ENCODE measurements at regions not wholly inside any gene's neighbourhood (a gene's known extent, or its start where the extent isn't known, plus 50 kb on each side); places are given as distances from the start of the nearest gene placed in this dataset.

GRCh38 chr16:65965628-65966027 lies 400.9 kb upstream of the CDH5 start:
- DNase-seq (ENCODE audit: low spot score in 2 of 2) = no peak
- Histone ChIP-seq H3K36me3 (no peaks in the 10 kb centered on the region), H3K27me3 (no peaks in the 10 kb centered on the region), H3K9me3 (no peaks in the 10 kb centered on the region), H3K27ac (no peak overlapping the region), H3K4me1 (no peaks in the 10 kb centered on the region), H3K4me3 (no peak overlapping the region)
- intact Hi-C loops (cut with DNase I; ENCODE audit: low total_unique reads) = no loop called here
- TF ChIP-seq POLR2AphosphoS5 (IDR thresholded peaks at IDR 0.05) (no peak), POLR2A (IDR thresholded peaks at IDR 0.05) (no peak)
- TF ChIP-seq, protein P1, sequence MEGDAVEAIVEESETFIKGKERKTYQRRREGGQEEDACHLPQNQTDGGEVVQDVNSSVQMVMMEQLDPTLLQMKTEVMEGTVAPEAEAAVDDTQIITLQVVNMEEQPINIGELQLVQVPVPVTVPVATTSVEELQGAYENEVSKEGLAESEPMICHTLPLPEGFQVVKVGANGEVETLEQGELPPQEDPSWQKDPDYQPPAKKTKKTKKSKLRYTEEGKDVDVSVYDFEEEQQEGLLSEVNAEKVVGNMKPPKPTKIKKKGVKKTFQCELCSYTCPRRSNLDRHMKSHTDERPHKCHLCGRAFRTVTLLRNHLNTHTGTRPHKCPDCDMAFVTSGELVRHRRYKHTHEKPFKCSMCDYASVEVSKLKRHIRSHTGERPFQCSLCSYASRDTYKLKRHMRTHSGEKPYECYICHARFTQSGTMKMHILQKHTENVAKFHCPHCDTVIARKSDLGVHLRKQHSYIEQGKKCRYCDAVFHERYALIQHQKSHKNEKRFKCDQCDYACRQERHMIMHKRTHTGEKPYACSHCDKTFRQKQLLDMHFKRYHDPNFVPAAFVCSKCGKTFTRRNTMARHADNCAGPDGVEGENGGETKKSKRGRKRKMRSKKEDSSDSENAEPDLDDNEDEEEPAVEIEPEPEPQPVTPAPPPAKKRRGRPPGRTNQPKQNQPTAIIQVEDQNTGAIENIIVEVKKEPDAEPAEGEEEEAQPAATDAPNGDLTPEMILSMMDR (IDR thresholded peaks at IDR 0.05) = no peak

GRCh38 chr16:65964752-65965151 lies 401.7 kb upstream of the CDH5 start:
- Histone ChIP-seq H3K9me3 (no peaks in the 10 kb centered on the region), H3K4me3 (no peak overlapping the region), H3K27ac (no peak overlapping the region), H3K27me3 (no peaks in the 10 kb centered on the region), H3K36me3 (no peaks in the 10 kb centered on the region), H3K4me1 (no peaks in the 10 kb centered on the region)
- DNase-seq (ENCODE audit: low spot score in 2 of 2) = no peak
- TF ChIP-seq POLR2A (IDR thresholded peaks at IDR 0.05) = no peak
- TF ChIP-seq POLR2AphosphoS5 (IDR thresholded peaks at IDR 0.05) = no peak
- TF ChIP-seq, protein P1 (IDR thresholded peaks at IDR 0.05) = no peak
- intact Hi-C loops (cut with DNase I; ENCODE audit: low total_unique reads) = no loop called here

GRCh38 chr16:65961476-65962143 lies 404.9 kb upstream of the CDH5 start:
- Histone ChIP-seq H3K4me3 (no peak overlapping the region), H3K9me3 (no peaks in the 10 kb centered on the region), H3K27ac (no peak overlapping the region), H3K4me1 (no peaks in the 10 kb centered on the region), H3K36me3 (no peaks in the 10 kb centered on the region), H3K27me3 (no peaks in the 10 kb centered on the region)
- TF ChIP-seq, protein P1 (IDR thresholded peaks at IDR 0.05) = no peak
- TF ChIP-seq POLR2A (IDR thresholded peaks at IDR 0.05) (no peak), POLR2AphosphoS5 (IDR thresholded peaks at IDR 0.05) (no peak)
- no peak for DNase-seq (ENCODE audit: low spot score in 2 of 2)
- intact Hi-C loops (cut with DNase I; ENCODE audit: low total_unique reads) = no loop called here

DNA sequence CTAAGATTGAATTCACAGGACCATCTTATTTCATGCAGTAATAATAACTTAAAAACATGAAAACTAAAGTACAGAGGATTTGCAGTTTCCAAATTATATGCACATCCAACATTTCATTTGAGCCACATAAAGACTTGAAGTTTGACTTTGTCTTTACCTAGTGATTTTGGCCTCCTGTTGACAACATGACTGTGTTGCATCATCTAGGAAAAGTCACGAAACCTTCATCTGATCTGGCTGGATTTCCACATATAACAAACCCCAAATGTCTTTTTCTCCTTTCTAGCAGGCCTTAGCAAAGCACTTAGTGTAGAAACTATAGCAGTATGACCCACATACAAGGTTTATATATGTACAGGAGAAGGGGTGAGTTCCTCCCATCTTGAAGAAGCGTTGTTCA lies 406.5 kb upstream of the CDH5 start:
- H3K36me3 ChIP-seq = no peaks in the 10 kb centered on the region
- H3K4me3 ChIP-seq = no peak overlapping the region
- no peaks in the 10 kb centered on the region for H3K4me1 ChIP-seq
- no peak for TF ChIP-seq POLR2AphosphoS5 (IDR thresholded peaks at IDR 0.05)
- no peak for TF ChIP-seq POLR2A (IDR thresholded peaks at IDR 0.05)
- TF ChIP-seq, protein P1 (IDR thresholded peaks at IDR 0.05) = no peak
- intact Hi-C loops (cut with DNase I; ENCODE audit: low total_unique reads) = no loop called here
- H3K27me3 ChIP-seq = no peaks in the 10 kb centered on the region
- H3K27ac ChIP-seq = no peak overlapping the region
- no peaks in the 10 kb centered on the region for H3K9me3 ChIP-seq
- DNase-seq (ENCODE audit: low spot score in 2 of 2) = no peak

- H3K27ac ChIP-seq = no peak overlapping the region
- no peaks in the 10 kb centered on the region for H3K4me1 ChIP-seq
- TF ChIP-seq, protein P1 (IDR thresholded peaks at IDR 0.05) = no peak
- TF ChIP-seq POLR2A (IDR thresholded peaks at IDR 0.05) (no peak), POLR2AphosphoS5 (IDR thresholded peaks at IDR 0.05) (no peak)
- DNase-seq (ENCODE audit: low spot score in 2 of 2) = no peak
- H3K36me3 ChIP-seq = no peaks in the 10 kb centered on the region
- H3K4me3 ChIP-seq = no peak overlapping the region
- intact Hi-C loops (cut with DNase I; ENCODE audit: low total_unique reads) = no loop called here
- H3K9me3 ChIP-seq = no peaks in the 10 kb centered on the region
- no peaks in the 10 kb centered on the region for H3K27me3 ChIP-seq
These were observed 408.4 kb upstream of the CDH5 start for GRCh38 chr16:65958086-65958485.

All from breast epithelium (tissue), 4 donors.